Osteocyte (in vitro differentiated cells): ENCODE measurements at regions not wholly inside any gene's neighbourhood (a gene's known extent, or its start where the extent isn't known, plus 50 kb on each side); places are given as distances from the start of the nearest gene placed in this dataset.

Experiments
- DNase-seq: peaks from one replicate; pipeline ENCODE4 v3.0.0; 2021; ENCODE audit warnings: mixed read lengths; ENCODE audit not compliant: unreplicated experiment; ENCODE audit errors: extremely low spot score
- H3K27ac Mint-ChIP-seq: one replicate; pipeline ENCODE4 v1.8.0; 2021; ENCODE audit warnings: mild to moderate bottlenecking, mixed read lengths; ENCODE audit not compliant: unreplicated experiment
- H3K27me3 Mint-ChIP-seq: one replicate; pipeline ENCODE4 v1.8.0; 2021; ENCODE audit warnings: mixed read lengths; ENCODE audit not compliant: unreplicated experiment
- H3K36me3 Mint-ChIP-seq: one replicate; pipeline ENCODE4 v1.8.0; 2021; ENCODE audit warnings: mixed read lengths; ENCODE audit not compliant: unreplicated experiment
- H3K4me1 Mint-ChIP-seq: one replicate; pipeline ENCODE4 v1.8.0; 2021; ENCODE audit warnings: mixed read lengths; ENCODE audit not compliant: unreplicated experiment
- H3K4me3 Mint-ChIP-seq: one replicate; pipeline ENCODE4 v1.8.0; 2021; ENCODE audit warnings: mild to moderate bottlenecking, moderate library complexity, mixed read lengths; ENCODE audit not compliant: unreplicated experiment
- H3K9me3 Mint-ChIP-seq: one replicate; pipeline ENCODE4 v1.8.0; 2021; ENCODE audit warnings: mixed read lengths; ENCODE audit not compliant: unreplicated experiment
- CTCF ChIP-seq: fragments of 200-600 bp; sonication (generic); IDR thresholded peaks from 2 replicates; pipeline ENCODE4 v1.5.0; 2021; ENCODE audit warnings: antibody characterized with exemption, mild to moderate bottlenecking, moderate library complexity

- peaks cover 10% of the 10 kb centered on the region for H3K4me1 Mint-ChIP-seq
- H3K9me3 Mint-ChIP-seq: peaks cover 7% of the 10 kb centered on the region
- DNase-seq: no peak
- no peak overlapping the region for H3K4me3 Mint-ChIP-seq
- no peaks in the 10 kb centered on the region for H3K27me3 Mint-ChIP-seq
- no peaks in the 10 kb centered on the region for H3K36me3 Mint-ChIP-seq
- TF ChIP-seq CTCF: no peak
- H3K27ac Mint-ChIP-seq: no peak overlapping the region
Observed at GRCh38 chr15:95447486-95447885, 883.0 kb upstream of the NR2F2 start.

- H3K27ac Mint-ChIP-seq: no peak overlapping the region
- H3K9me3 Mint-ChIP-seq: no peaks in the 10 kb centered on the region
- H3K27me3 Mint-ChIP-seq: no peaks in the 10 kb centered on the region
- H3K36me3 Mint-ChIP-seq: no peaks in the 10 kb centered on the region
- peaks cover 13% of the 10 kb centered on the region for H3K4me1 Mint-ChIP-seq
- H3K4me3 Mint-ChIP-seq: no peak overlapping the region
- no peak for DNase-seq
- no peak for TF ChIP-seq CTCF
Observed at GRCh38 chr15:95448531-95449229, 881.8 kb upstream of the NR2F2 start.

- Mint-ChIP-seq H3K4me1 (peaks cover 19% of the 10 kb centered on the region), H3K27me3 (no peaks in the 10 kb centered on the region), H3K9me3 (no peaks in the 10 kb centered on the region), H3K27ac (no peak overlapping the region), H3K36me3 (no peaks in the 10 kb centered on the region), H3K4me3 (no peak overlapping the region)
- DNase-seq: no peak
- no peak for TF ChIP-seq CTCF
Observed at GRCh38 chr15:95449230-95449628, 881.3 kb upstream of the NR2F2 start.

- H3K27me3 Mint-ChIP-seq: no peaks in the 10 kb centered on the region
- no peak overlapping the region for H3K27ac Mint-ChIP-seq
- H3K4me1 Mint-ChIP-seq: peaks cover 26% of the 10 kb centered on the region
- no peak overlapping the region for H3K4me3 Mint-ChIP-seq
- no peak for TF ChIP-seq CTCF
- no peaks in the 10 kb centered on the region for H3K9me3 Mint-ChIP-seq
- no peak for DNase-seq
- no peaks in the 10 kb centered on the region for H3K36me3 Mint-ChIP-seq
Observed at GRCh38 chr15:95450413-95450812, 880.1 kb upstream of the NR2F2 start.

- peaks cover 24% of the 10 kb centered on the region for H3K4me1 Mint-ChIP-seq
- no peak for TF ChIP-seq CTCF
- no peaks in the 10 kb centered on the region for H3K36me3 Mint-ChIP-seq
- H3K27me3 Mint-ChIP-seq: no peaks in the 10 kb centered on the region
- no peak overlapping the region for H3K27ac Mint-ChIP-seq
- no peak for DNase-seq
- H3K9me3 Mint-ChIP-seq: no peaks in the 10 kb centered on the region
- H3K4me3 Mint-ChIP-seq: no peak overlapping the region
Observed at GRCh38 chr15:95451938-95452337, 878.6 kb upstream of the NR2F2 start.
